Kidney epithelial cell (primary cell): ENCODE measurements at regions not wholly inside any gene's neighbourhood (a gene's known extent, or its start where the extent isn't known, plus 50 kb on each side); places are given as distances from the start of the nearest gene placed in this dataset.

ENCODE experiments used
- DNase-seq: peaks from one replicate; pipeline ENCODE4 v3.0.0-alpha.2; 2010; ENCODE audit warnings: low read depth
- H3K27me3 ChIP-seq: 2 replicates; pipeline ENCODE4 v1.6.0; 2011; ENCODE audit warnings: low read length; ENCODE audit not compliant: control insufficient read depth, insufficient read depth
- H3K36me3 ChIP-seq: 2 replicates; pipeline ENCODE4 v1.5.1; 2011; ENCODE audit warnings: low read length; ENCODE audit not compliant: control insufficient read depth, insufficient read depth
- H3K4me3 ChIP-seq: 2 replicates; pipeline ENCODE4 v1.5.1; 2011; ENCODE audit warnings: low read depth, mild to moderate bottlenecking, control low read depth, low read length
- TF ChIP-seq, protein P1 (sequence below): IDR thresholded peaks from 2 replicates; pipeline ENCODE4 v1.5.1; 2011; ENCODE audit warnings: mild to moderate bottlenecking, moderate library complexity, low read length, control low read depth, inconsistent platforms; ENCODE audit not compliant: insufficient read depth, poor library complexity, severe bottlenecking

DNA sequence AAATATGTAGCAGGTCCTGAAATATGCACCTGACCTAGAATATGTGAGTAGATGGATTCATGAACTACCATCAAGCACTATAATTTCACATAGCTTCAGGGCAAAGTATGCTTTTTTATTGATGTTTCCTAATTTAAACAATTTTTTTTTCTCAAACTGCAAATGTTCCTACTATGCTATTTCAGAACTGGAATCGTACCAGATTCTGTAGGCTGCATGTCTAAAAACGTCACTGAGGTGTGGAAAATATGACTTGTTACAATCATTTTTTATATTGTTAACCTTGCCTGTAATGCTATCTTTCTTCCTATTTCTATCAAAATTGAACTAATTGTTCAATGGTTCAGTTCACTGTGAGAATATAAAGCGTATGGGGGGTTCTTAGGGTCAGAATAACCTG, 78.0 kb upstream of the RERGL start:
- DNase-seq = no peak
- H3K4me3 ChIP-seq = no peak overlapping the region
- no peaks in the 10 kb centered on the region for H3K36me3 ChIP-seq
- TF ChIP-seq, protein P1, sequence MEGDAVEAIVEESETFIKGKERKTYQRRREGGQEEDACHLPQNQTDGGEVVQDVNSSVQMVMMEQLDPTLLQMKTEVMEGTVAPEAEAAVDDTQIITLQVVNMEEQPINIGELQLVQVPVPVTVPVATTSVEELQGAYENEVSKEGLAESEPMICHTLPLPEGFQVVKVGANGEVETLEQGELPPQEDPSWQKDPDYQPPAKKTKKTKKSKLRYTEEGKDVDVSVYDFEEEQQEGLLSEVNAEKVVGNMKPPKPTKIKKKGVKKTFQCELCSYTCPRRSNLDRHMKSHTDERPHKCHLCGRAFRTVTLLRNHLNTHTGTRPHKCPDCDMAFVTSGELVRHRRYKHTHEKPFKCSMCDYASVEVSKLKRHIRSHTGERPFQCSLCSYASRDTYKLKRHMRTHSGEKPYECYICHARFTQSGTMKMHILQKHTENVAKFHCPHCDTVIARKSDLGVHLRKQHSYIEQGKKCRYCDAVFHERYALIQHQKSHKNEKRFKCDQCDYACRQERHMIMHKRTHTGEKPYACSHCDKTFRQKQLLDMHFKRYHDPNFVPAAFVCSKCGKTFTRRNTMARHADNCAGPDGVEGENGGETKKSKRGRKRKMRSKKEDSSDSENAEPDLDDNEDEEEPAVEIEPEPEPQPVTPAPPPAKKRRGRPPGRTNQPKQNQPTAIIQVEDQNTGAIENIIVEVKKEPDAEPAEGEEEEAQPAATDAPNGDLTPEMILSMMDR = no peak
- H3K27me3 ChIP-seq = no peaks in the 10 kb centered on the region

GRCh38 chr12:18165889-18166288, 75.9 kb upstream of the RERGL start:
- Histone ChIP-seq H3K27me3 (no peaks in the 10 kb centered on the region), H3K4me3 (no peak overlapping the region), H3K36me3 (no peaks in the 10 kb centered on the region)
- DNase-seq = no peak
- TF ChIP-seq, protein P1 = no peak

GRCh38 chr12:18165422-18165871, 75.5 kb upstream of the RERGL start:
- no peak overlapping the region for H3K4me3 ChIP-seq
- TF ChIP-seq, protein P1 = no peak
- peak; percentile 75 for DNase-seq
- no peaks in the 10 kb centered on the region for H3K36me3 ChIP-seq
- no peaks in the 10 kb centered on the region for H3K27me3 ChIP-seq

GRCh38 chr12:18160901-18161300, 70.9 kb upstream of the RERGL start:
- Histone ChIP-seq H3K27me3 (no peaks in the 10 kb centered on the region), H3K4me3 (no peak overlapping the region), H3K36me3 (no peaks in the 10 kb centered on the region)
- TF ChIP-seq, protein P1 = no peak
- no peak for DNase-seq

GRCh38 chr12:18158774-18159557, 69.0 kb upstream of the RERGL start:
- no peak overlapping the region for H3K4me3 ChIP-seq
- H3K27me3 ChIP-seq = no peaks in the 10 kb centered on the region
- H3K36me3 ChIP-seq = no peaks in the 10 kb centered on the region
- TF ChIP-seq, protein P1 = peak; percentile 81
- no peak for DNase-seq

GRCh38 chr12:18153826-18154225, 63.8 kb upstream of the RERGL start:
- Histone ChIP-seq H3K4me3 (no peak overlapping the region), H3K36me3 (no peaks in the 10 kb centered on the region), H3K27me3 (no peaks in the 10 kb centered on the region)
- TF ChIP-seq, protein P1 = no peak
- no peak for DNase-seq
